Liver (tissue), 3 donors: ENCODE measurements at regions not wholly inside any gene's neighbourhood (a gene's known extent, or its start where the extent isn't known, plus 50 kb on each side); places are given as distances from the start of the nearest gene placed in this dataset.

Source experiments
- ATF3 ChIP-seq: IDR thresholded peaks from 2 replicates; pipeline ENCODE4 v1.6.1; 2016; ENCODE audit warnings: antibody characterized with exemption
- CTCF ChIP-seq: fragments of 150-350 bp; IDR thresholded peaks from 2 replicates; pipeline ENCODE4 v1.5.1; 2017; ENCODE audit warnings: improper control_type of control experiment, low read depth, low read length; ENCODE audit not compliant: missing input control
- EGR1 ChIP-seq, 2 donors: IDR thresholded peaks; 2 replicates each; pipeline ENCODE4 v1.6.1; 2016 to 2018; ENCODE audit warnings: antibody characterized with exemption in 2 of 2, low read depth in 2 of 2
- JUND ChIP-seq, 2 donors: IDR thresholded peaks; 2 replicates each; pipeline ENCODE4 v1.6.1; 2016; ENCODE audit warnings: antibody characterized with exemption in 2 of 2
- MAX ChIP-seq: IDR thresholded peaks from 2 replicates; pipeline ENCODE4 v1.6.1; 2016; ENCODE audit warnings: antibody characterized with exemption
- REST ChIP-seq: IDR thresholded peaks from 2 replicates; pipeline ENCODE4 v1.6.1; 2016; ENCODE audit warnings: antibody characterized with exemption, mild to moderate bottlenecking
- RXRA ChIP-seq, 2 donors: IDR thresholded peaks; 2 replicates each; pipeline ENCODE4 v1.6.1; 2017 to 2018; ENCODE audit warnings: antibody characterized with exemption in 2 of 2, mild to moderate bottlenecking in 1 of 2
- SP1 ChIP-seq: IDR thresholded peaks from 2 replicates; pipeline ENCODE4 v1.6.1; 2018; ENCODE audit warnings: antibody characterized with exemption, mild to moderate bottlenecking
- TAF1 ChIP-seq: conservative IDR thresholded peaks from 2 replicates; pipeline ENCODE4 v1.6.1; 2016; ENCODE audit warnings: antibody characterized with exemption, mild to moderate bottlenecking
- YY1 ChIP-seq: IDR thresholded peaks from 2 replicates; pipeline ENCODE4 v1.6.1; 2016; ENCODE audit warnings: antibody characterized with exemption, mild to moderate bottlenecking
- ZBTB33 ChIP-seq: IDR thresholded peaks from 2 replicates; pipeline ENCODE4 v1.6.1; 2016; ENCODE audit warnings: antibody characterized with exemption
- donor health status: healthy.
- donor health status: healthy.

- TF ChIP-seq REST (no peak), MAX (no peak), CTCF (no peak), ATF3 (no peak), SP1 (no peak), YY1 (no peak), RXRA (IDR thresholded peaks at IDR 0.05) (no peak), JUND (IDR thresholded peaks at IDR 0.05) (no peak), ZBTB33 (no peak), EGR1 (IDR thresholded peaks at IDR 0.05; ENCODE audit: low read depth in 2 of 2) (no peak), TAF1 (no peak)
Measured at GRCh38 chr4:64022560-64022959, 386.7 kb downstream of the TECRL start.
